ENCODE measurements at regions not wholly inside any gene's neighbourhood (a gene's known extent, or its start where the extent isn't known, plus 50 kb on each side); places are given as distances from the start of the nearest gene placed in this dataset.

GRCh38 chr6:134443009-134443408, 125.1 kb upstream of the SGK1 start:
- TF ChIP-seq CTCF (IDR thresholded peaks at IDR 0.05; ENCODE audit: low read length) (no peak), EZH2phosphoT487 (IDR thresholded peaks at IDR 0.05; ENCODE audit: low read length) (no peak), EZH2 (optimal IDR thresholded peaks at IDR 0.05; ENCODE audit: low read depth, low read length) (no peak)
